Neural cell (in vitro differentiated cells): ENCODE measurements at regions not wholly inside any gene's neighbourhood (a gene's known extent, or its start where the extent isn't known, plus 50 kb on each side); places are given as distances from the start of the nearest gene placed in this dataset.

Source experiments
- CTCF ChIP-seq: fragments of 450-650 bp; IDR thresholded peaks from 2 replicates; pipeline ENCODE4 v1.5.1; 2014; ENCODE audit warnings: antibody characterized with exemption, mild to moderate bottlenecking, moderate library complexity; ENCODE audit not compliant: poor library complexity, severe bottlenecking
- EP300 ChIP-seq: fragments of 450-650 bp; conservative IDR thresholded peaks from 2 replicates; pipeline ENCODE4 v1.6.1; 2014; ENCODE audit warnings: antibody characterized with exemption, mild to moderate bottlenecking, moderate library complexity; ENCODE audit not compliant: poor library complexity, severe bottlenecking
- EZH2 ChIP-seq: fragments of 200-600, 300-800 bp; shearing (Covaris generic), sonication (generic); IDR thresholded peaks from 2 replicates; pipeline ENCODE4 v1.6.1; 2014; ENCODE audit warnings: antibody characterized with exemption, low read length, borderline replicate concordance, mild to moderate bottlenecking; ENCODE audit not compliant: insufficient read depth, poor library complexity, severe bottlenecking
- MXI1 ChIP-seq: fragments of 450-650 bp; conservative IDR thresholded peaks from 2 replicates; pipeline ENCODE4 v1.6.1; 2014; ENCODE audit warnings: antibody characterized with exemption, mild to moderate bottlenecking; ENCODE audit not compliant: poor library complexity, severe bottlenecking
- POLR2AphosphoS5 ChIP-seq: IDR thresholded peaks from 2 replicates; pipeline ENCODE4 v1.6.1; 2012
- RAD21 ChIP-seq: fragments of 450-650 bp; conservative IDR thresholded peaks from 2 replicates; pipeline ENCODE4 v1.6.1; 2014; ENCODE audit warnings: antibody characterized with exemption, mild to moderate bottlenecking, moderate library complexity
- REST ChIP-seq: IDR thresholded peaks from 2 replicates; pipeline ENCODE4 v1.6.1; 2012; ENCODE audit warnings: borderline replicate concordance
- SMC3 ChIP-seq: fragments of 450-650 bp; conservative IDR thresholded peaks from 2 replicates; pipeline ENCODE4 v1.6.1; 2014; ENCODE audit warnings: antibody characterized with exemption, mild to moderate bottlenecking, moderate library complexity; ENCODE audit not compliant: poor library complexity
- TAF1 ChIP-seq: IDR thresholded peaks from 2 replicates; pipeline ENCODE4 v1.6.1; 2012; ENCODE audit warnings: low read depth

- TF ChIP-seq EP300 (no peak), RAD21 (no peak), CTCF (no peak), POLR2AphosphoS5 (no peak), TAF1 (no peak), REST (no peak), EZH2 (no peak), SMC3 (no peak), MXI1 (no peak)
These were observed 240.6 kb upstream of the NAALADL2 start for GRCh38 chr3:174618368-174619080.
